ENCODE measurements at regions not wholly inside any gene's neighbourhood (a gene's known extent, or its start where the extent isn't known, plus 50 kb on each side); places are given as distances from the start of the nearest gene placed in this dataset.

DNA sequence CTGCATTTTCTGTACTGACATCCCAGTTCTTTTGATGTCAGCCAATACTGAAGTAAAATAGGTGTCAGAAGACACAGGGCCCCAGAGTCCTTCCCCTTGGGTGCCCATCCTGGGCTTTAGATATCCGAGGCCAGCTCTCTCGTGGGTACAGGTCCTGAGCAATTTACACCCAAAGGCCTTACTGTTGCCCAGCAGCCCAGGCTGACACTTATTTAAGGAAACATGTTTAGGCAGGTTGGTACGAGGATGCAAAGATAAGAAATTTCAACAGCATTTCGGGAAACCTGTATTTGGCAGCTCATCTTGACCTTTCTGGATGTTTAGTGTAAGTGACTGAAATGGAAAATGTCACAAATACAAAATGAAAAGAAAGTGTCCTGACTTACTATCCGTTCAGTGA, 130.0 kb upstream of the IL12A start:
- Histone ChIP-seq H3K27ac (ENCODE audit: extremely low read depth, low read depth, low read length) (no peak overlapping the region), H3K4me3 (ENCODE audit: low read depth, low read length) (no peak overlapping the region), H3K36me3 (ENCODE audit: control insufficient read depth in 2 of 2, insufficient read depth in 1 of 2, low read length in 2 of 2) (no peaks in the 10 kb centered on the region), H3K9me3 (ENCODE audit: control insufficient read depth, insufficient read depth, low read depth, low read length) (no peaks in the 10 kb centered on the region), H3K4me1 (ENCODE audit: control insufficient read depth, insufficient read depth, low read length) (peaks cover 17% of the 10 kb centered on the region)
- TF ChIP-seq ZNF121 (tag by site-specific recombination; IDR thresholded peaks at IDR 0.05) (no peak), ZNF133 (tag by site-specific recombination; IDR thresholded peaks at IDR 0.05) (no peak), ZNF555 (tag by site-specific recombination; conservative IDR thresholded peaks at IDR 0.05) (no peak), MEIS1 (CRISPR knock-in tag; IDR thresholded peaks at IDR 0.05; ENCODE audit: borderline replicate concordance) (no peak)
- TF ChIP-seq, protein P1, sequence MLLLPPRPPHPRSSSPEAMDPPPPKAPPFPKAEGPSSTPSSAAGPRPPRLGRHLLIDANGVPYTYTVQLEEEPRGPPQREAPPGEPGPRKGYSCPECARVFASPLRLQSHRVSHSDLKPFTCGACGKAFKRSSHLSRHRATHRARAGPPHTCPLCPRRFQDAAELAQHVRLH (tag by site-specific recombination; IDR thresholded peaks at IDR 0.05): no peak
- ChIA-PET POLR2A (no interaction called here), CTCF (interaction anchor here (1.2 kb wide), 1 partner anchor 53 kb away, joined by 4 read pairs; no protein-coding TSS in a partner anchor)

DNA sequence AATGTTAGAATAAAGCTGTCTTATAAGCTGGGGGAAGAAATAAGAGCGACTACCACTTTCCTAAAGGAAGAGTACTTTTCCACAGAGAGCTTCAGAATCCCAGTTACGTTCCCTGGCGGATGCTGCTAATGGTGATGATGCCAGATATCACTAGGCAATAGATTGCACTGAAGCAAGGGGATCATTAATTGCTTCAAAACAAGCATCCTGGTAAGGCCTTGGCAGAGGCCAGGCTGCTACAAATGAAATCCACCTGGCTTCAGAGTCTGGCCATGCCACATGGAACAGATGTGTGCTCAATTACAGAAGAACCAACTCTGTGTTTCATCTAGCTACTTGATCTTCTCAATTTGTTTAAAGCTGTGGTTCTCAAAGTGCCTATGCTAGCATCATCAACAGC, 129.2 kb upstream of the IL12A start:
- H3K4me1 ChIP-seq (ENCODE audit: control insufficient read depth, insufficient read depth, low read length): peaks cover 15% of the 10 kb centered on the region
- TF ChIP-seq ZNF610 (tag by site-specific recombination; IDR thresholded peaks at IDR 0.05; ENCODE audit: borderline replicate concordance) (no peak), ZNF302 (tag by site-specific recombination; IDR thresholded peaks at IDR 0.05; ENCODE audit: low read depth) (no peak), ZBTB17 (tag by site-specific recombination; IDR thresholded peaks at IDR 0.05) (0 out of 2 replicates have a peak, but pooled peaks have one; percentile 33), ZNF776 (tag by site-specific recombination; IDR thresholded peaks at IDR 0.05; ENCODE audit: borderline replicate concordance) (no peak), ZSCAN30 (tag by site-specific recombination; IDR thresholded peaks at IDR 0.05) (no peak), PRDM1 (tag by site-specific recombination; IDR thresholded peaks at IDR 0.05) (0 out of 2 replicates have a peak, but pooled peaks have one; percentile 14), ZBTB1 (tag by site-specific recombination; IDR thresholded peaks at IDR 0.05) (no peak), ZFP37 (tag by site-specific recombination; IDR thresholded peaks at IDR 0.05) (no peak), ZNF529 (tag by site-specific recombination; IDR thresholded peaks at IDR 0.05; ENCODE audit: insufficient replicate concordance) (no peak)
- TF ChIP-seq, protein P2, sequence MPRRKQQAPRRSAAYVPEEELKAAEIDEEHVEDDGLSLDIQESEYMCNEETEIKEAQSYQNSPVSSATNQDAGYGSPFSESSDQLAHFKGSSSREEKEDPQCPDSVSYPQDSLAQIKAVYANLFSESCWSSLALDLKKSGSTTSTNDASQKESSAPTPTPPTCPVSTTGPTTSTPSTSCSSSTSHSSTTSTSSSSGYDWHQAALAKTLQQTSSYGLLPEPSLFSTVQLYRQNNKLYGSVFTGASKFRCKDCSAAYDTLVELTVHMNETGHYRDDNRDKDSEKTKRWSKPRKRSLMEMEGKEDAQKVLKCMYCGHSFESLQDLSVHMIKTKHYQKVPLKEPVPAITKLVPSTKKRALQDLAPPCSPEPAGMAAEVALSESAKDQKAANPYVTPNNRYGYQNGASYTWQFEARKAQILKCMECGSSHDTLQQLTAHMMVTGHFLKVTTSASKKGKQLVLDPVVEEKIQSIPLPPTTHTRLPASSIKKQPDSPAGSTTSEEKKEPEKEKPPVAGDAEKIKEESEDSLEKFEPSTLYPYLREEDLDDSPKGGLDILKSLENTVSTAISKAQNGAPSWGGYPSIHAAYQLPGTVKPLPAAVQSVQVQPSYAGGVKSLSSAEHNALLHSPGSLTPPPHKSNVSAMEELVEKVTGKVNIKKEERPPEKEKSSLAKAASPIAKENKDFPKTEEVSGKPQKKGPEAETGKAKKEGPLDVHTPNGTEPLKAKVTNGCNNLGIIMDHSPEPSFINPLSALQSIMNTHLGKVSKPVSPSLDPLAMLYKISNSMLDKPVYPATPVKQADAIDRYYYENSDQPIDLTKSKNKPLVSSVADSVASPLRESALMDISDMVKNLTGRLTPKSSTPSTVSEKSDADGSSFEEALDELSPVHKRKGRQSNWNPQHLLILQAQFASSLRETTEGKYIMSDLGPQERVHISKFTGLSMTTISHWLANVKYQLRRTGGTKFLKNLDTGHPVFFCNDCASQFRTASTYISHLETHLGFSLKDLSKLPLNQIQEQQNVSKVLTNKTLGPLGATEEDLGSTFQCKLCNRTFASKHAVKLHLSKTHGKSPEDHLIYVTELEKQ (tag by site-specific recombination; IDR thresholded peaks at IDR 0.05; ENCODE audit: borderline replicate concordance): no peak
- TF ChIP-seq, protein P3, sequence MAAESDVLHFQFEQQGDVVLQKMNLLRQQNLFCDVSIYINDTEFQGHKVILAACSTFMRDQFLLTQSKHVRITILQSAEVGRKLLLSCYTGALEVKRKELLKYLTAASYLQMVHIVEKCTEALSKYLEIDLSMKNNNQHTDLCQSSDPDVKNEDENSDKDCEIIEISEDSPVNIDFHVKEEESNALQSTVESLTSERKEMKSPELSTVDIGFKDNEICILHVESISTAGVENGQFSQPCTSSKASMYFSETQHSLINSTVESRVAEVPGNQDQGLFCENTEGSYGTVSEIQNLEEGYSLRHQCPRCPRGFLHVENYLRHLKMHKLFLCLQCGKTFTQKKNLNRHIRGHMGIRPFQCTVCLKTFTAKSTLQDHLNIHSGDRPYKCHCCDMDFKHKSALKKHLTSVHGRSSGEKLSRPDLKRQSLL (tag by site-specific recombination; IDR thresholded peaks at IDR 0.05): no peak
- no peak overlapping the region for H3K4me3 ChIP-seq (ENCODE audit: low read depth, low read length)
- H3K36me3 ChIP-seq (ENCODE audit: control insufficient read depth in 2 of 2, insufficient read depth in 1 of 2, low read length in 2 of 2): no peaks in the 10 kb centered on the region
- CTCF ChIA-PET: interaction anchor here (0.7 kb wide), 1 partner anchor 15 kb away, joined by 3 read pairs; no protein-coding TSS in a partner anchor
- no peaks in the 10 kb centered on the region for H3K9me3 ChIP-seq (ENCODE audit: control insufficient read depth, insufficient read depth, low read depth, low read length)
- POLR2A ChIA-PET: no interaction called here
- H3K27ac ChIP-seq (ENCODE audit: extremely low read depth, low read depth, low read length): no peak overlapping the region

DNA sequence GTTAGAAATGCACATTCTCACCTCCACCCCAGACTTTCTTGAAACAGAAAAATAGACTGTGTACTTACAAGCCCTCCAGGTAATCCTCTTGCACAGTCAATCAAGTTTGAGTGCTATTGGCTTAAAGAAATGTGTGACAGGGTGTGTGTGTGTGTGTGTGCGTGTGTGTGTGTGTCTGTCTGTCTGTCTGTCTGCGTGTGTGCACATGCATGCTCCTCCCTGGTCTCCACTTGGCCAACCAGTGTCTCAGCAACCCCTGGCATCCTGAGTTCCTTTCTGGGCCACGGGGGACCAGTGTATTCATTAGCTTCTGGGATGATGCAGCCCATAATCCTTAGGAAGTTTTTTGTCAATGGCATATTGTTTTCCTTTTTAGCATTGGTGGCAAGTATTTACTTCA, 128.8 kb upstream of the IL12A start:
- Histone ChIP-seq H3K4me3 (ENCODE audit: low read depth, low read length) (no peak overlapping the region), H3K9me3 (ENCODE audit: control insufficient read depth, insufficient read depth, low read depth, low read length) (no peaks in the 10 kb centered on the region), H3K4me1 (ENCODE audit: control insufficient read depth, insufficient read depth, low read length) (peaks cover 18% of the 10 kb centered on the region), H3K36me3 (ENCODE audit: control insufficient read depth in 2 of 2, insufficient read depth in 1 of 2, low read length in 2 of 2) (no peaks in the 10 kb centered on the region), H3K27ac (ENCODE audit: extremely low read depth, low read depth, low read length) (no peak overlapping the region)
- TF ChIP-seq ZNF174 (tag by site-specific recombination; IDR thresholded peaks at IDR 0.05): no peak
- TF ChIP-seq, protein P4, sequence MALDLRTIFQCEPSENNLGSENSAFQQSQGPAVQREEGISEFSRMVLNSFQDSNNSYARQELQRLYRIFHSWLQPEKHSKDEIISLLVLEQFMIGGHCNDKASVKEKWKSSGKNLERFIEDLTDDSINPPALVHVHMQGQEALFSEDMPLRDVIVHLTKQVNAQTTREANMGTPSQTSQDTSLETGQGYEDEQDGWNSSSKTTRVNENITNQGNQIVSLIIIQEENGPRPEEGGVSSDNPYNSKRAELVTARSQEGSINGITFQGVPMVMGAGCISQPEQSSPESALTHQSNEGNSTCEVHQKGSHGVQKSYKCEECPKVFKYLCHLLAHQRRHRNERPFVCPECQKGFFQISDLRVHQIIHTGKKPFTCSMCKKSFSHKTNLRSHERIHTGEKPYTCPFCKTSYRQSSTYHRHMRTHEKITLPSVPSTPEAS (tag by site-specific recombination; IDR thresholded peaks at IDR 0.05): peak; percentile 76
- CTCF ChIA-PET: interaction anchor here (0.7 kb wide), 1 partner anchor 143 kb away, joined by 3 read pairs; no protein-coding TSS in a partner anchor
- POLR2A ChIA-PET: no interaction called here

All from HEK293 (cell line).